ENCODE measurements at regions not wholly inside any gene's neighbourhood (a gene's known extent, or its start where the extent isn't known, plus 50 kb on each side); places are given as distances from the start of the nearest gene placed in this dataset.

GRCh38 chr6:92608751-92609150, 810.6 kb downstream of the EPHA7 start:
- no peaks in the 10 kb centered on the region for H3K79me2 ChIP-seq (ENCODE audit: low read length)
- H3K27ac ChIP-seq (ENCODE audit: low read length): no peak overlapping the region
- no peaks in the 10 kb centered on the region for H3K27me3 ChIP-seq (ENCODE audit: low read depth, low read length)
- no peak for TF ChIP-seq EZH2phosphoT487 (IDR thresholded peaks at IDR 0.05; ENCODE audit: low read depth)
- TF ChIP-seq, protein P1, sequence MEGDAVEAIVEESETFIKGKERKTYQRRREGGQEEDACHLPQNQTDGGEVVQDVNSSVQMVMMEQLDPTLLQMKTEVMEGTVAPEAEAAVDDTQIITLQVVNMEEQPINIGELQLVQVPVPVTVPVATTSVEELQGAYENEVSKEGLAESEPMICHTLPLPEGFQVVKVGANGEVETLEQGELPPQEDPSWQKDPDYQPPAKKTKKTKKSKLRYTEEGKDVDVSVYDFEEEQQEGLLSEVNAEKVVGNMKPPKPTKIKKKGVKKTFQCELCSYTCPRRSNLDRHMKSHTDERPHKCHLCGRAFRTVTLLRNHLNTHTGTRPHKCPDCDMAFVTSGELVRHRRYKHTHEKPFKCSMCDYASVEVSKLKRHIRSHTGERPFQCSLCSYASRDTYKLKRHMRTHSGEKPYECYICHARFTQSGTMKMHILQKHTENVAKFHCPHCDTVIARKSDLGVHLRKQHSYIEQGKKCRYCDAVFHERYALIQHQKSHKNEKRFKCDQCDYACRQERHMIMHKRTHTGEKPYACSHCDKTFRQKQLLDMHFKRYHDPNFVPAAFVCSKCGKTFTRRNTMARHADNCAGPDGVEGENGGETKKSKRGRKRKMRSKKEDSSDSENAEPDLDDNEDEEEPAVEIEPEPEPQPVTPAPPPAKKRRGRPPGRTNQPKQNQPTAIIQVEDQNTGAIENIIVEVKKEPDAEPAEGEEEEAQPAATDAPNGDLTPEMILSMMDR (IDR thresholded peaks at IDR 0.05; ENCODE audit: low read depth, low read length): no peak
- H3K9me3 ChIP-seq (ENCODE audit: insufficient read depth, low read length): no peaks in the 10 kb centered on the region
- H4K20me1 ChIP-seq (ENCODE audit: insufficient read depth, low read length): no peaks in the 10 kb centered on the region
- H3K4me2 ChIP-seq (ENCODE audit: low read length): no peak overlapping the region
- H3K36me3 ChIP-seq (replicated peaks; ENCODE audit: low read depth, low read length): no peaks in the 10 kb centered on the region
- no peak overlapping the region for H3K9ac ChIP-seq (ENCODE audit: low read length)
- no peak overlapping the region for H3K4me3 ChIP-seq (ENCODE audit: low read length)
- H3K4me1 ChIP-seq (ENCODE audit: low read length): no peaks in the 10 kb centered on the region
- no peak overlapping the region for H2AFZ ChIP-seq (ENCODE audit: low read depth, low read length)

DNA sequence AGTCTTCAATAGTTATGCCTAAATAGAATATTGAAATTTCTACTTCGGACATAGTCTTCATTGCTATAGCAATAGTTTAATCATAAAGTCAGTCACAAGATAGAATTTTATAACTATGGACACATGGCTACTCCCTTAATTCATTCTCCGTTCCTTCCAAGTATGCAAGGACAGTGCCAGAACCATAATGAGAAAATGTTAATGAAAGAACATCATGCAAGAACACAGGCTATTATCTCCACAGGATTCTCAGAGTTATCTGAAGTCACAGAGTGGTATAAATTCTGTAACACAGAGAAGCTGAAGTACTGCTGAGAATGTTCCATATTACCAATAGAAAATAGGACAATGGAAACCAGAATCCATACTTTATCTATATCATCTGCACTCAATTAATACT, 826.2 kb downstream of the EPHA7 start:
- H3K36me3 ChIP-seq (replicated peaks; ENCODE audit: low read depth, low read length): no peaks in the 10 kb centered on the region
- no peaks in the 10 kb centered on the region for H3K79me2 ChIP-seq (ENCODE audit: low read length)
- no peak overlapping the region for H3K4me2 ChIP-seq (ENCODE audit: low read length)
- TF ChIP-seq, protein P1 (IDR thresholded peaks at IDR 0.05; ENCODE audit: low read depth, low read length): no peak
- no peak for TF ChIP-seq EZH2phosphoT487 (IDR thresholded peaks at IDR 0.05; ENCODE audit: low read depth)
- H4K20me1 ChIP-seq (ENCODE audit: insufficient read depth, low read length): no peaks in the 10 kb centered on the region
- H3K4me1 ChIP-seq (ENCODE audit: low read length): no peaks in the 10 kb centered on the region
- H2AFZ ChIP-seq (ENCODE audit: low read depth, low read length): no peak overlapping the region
- H3K9me3 ChIP-seq (ENCODE audit: insufficient read depth, low read length): no peaks in the 10 kb centered on the region
- no peak overlapping the region for H3K9ac ChIP-seq (ENCODE audit: low read length)
- no peak overlapping the region for H3K4me3 ChIP-seq (ENCODE audit: low read length)
- no peak overlapping the region for H3K27ac ChIP-seq (ENCODE audit: low read length)
- no peaks in the 10 kb centered on the region for H3K27me3 ChIP-seq (ENCODE audit: low read depth, low read length)

- no peak overlapping the region for H3K9ac ChIP-seq (ENCODE audit: low read length)
Measured at GRCh38 chr6:92589996-92590395, 829.4 kb downstream of the EPHA7 start.

GRCh38 chr6:92588148-92588547, 831.2 kb downstream of the EPHA7 start:
- Histone ChIP-seq H4K20me1 (ENCODE audit: insufficient read depth, low read length) (no peaks in the 10 kb centered on the region), H3K9ac (ENCODE audit: low read length) (no peak overlapping the region), H3K4me3 (ENCODE audit: low read length) (no peak overlapping the region), H2AFZ (ENCODE audit: low read depth, low read length) (no peak overlapping the region), H3K27me3 (ENCODE audit: low read depth, low read length) (no peaks in the 10 kb centered on the region), H3K27ac (ENCODE audit: low read length) (no peak overlapping the region), H3K36me3 (replicated peaks; ENCODE audit: low read depth, low read length) (no peaks in the 10 kb centered on the region), H3K4me1 (ENCODE audit: low read length) (no peaks in the 10 kb centered on the region), H3K9me3 (ENCODE audit: insufficient read depth, low read length) (no peaks in the 10 kb centered on the region), H3K79me2 (ENCODE audit: low read length) (no peaks in the 10 kb centered on the region), H3K4me2 (ENCODE audit: low read length) (no peak overlapping the region)
- no peak for TF ChIP-seq EZH2phosphoT487 (IDR thresholded peaks at IDR 0.05; ENCODE audit: low read depth)

More at GRCh38 chr6:92589996-92590395, 829.4 kb downstream of the EPHA7 start:
- H3K27ac ChIP-seq (ENCODE audit: low read length): no peak overlapping the region
- no peaks in the 10 kb centered on the region for H3K27me3 ChIP-seq (ENCODE audit: low read depth, low read length)
- no peak overlapping the region for H3K4me3 ChIP-seq (ENCODE audit: low read length)
- H4K20me1 ChIP-seq (ENCODE audit: insufficient read depth, low read length): no peaks in the 10 kb centered on the region
- no peak overlapping the region for H2AFZ ChIP-seq (ENCODE audit: low read depth, low read length)
- H3K36me3 ChIP-seq (replicated peaks; ENCODE audit: low read depth, low read length): no peaks in the 10 kb centered on the region
- no peak overlapping the region for H3K4me2 ChIP-seq (ENCODE audit: low read length)
- no peaks in the 10 kb centered on the region for H3K9me3 ChIP-seq (ENCODE audit: insufficient read depth, low read length)
- no peaks in the 10 kb centered on the region for H3K79me2 ChIP-seq (ENCODE audit: low read length)
- TF ChIP-seq EZH2phosphoT487 (IDR thresholded peaks at IDR 0.05; ENCODE audit: low read depth): no peak
- TF ChIP-seq, protein P1 (IDR thresholded peaks at IDR 0.05; ENCODE audit: low read depth, low read length): no peak
- no peaks in the 10 kb centered on the region for H3K4me1 ChIP-seq (ENCODE audit: low read length)

DNA sequence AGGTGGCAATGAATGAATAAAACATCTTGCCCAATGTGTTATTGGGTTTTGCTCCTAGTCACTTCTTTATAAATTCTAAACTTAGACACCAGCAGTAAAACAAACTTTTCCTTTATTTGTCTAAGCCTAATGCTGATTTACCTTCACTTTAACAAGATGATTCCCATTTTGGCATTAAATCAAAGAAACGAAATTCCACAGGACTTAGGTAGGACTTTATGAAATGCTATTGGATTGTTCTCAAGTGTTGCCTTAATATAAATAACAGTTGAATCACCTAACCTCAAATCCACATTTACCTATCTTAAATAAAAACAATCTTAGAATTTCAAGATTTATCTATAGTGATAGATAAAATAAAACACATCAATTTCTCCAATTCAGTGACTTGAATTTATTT, 831.8 kb downstream of the EPHA7 start:
- Histone ChIP-seq H3K79me2 (ENCODE audit: low read length) (no peaks in the 10 kb centered on the region), H3K9me3 (ENCODE audit: insufficient read depth, low read length) (no peaks in the 10 kb centered on the region), H3K4me1 (ENCODE audit: low read length) (no peaks in the 10 kb centered on the region), H4K20me1 (ENCODE audit: insufficient read depth, low read length) (no peaks in the 10 kb centered on the region), H3K36me3 (replicated peaks; ENCODE audit: low read depth, low read length) (no peaks in the 10 kb centered on the region), H3K4me3 (ENCODE audit: low read length) (no peak overlapping the region), H3K9ac (ENCODE audit: low read length) (no peak overlapping the region), H2AFZ (ENCODE audit: low read depth, low read length) (no peak overlapping the region), H3K27me3 (ENCODE audit: low read depth, low read length) (no peaks in the 10 kb centered on the region), H3K27ac (ENCODE audit: low read length) (no peak overlapping the region), H3K4me2 (ENCODE audit: low read length) (no peak overlapping the region)
- TF ChIP-seq, protein P1 (IDR thresholded peaks at IDR 0.05; ENCODE audit: low read depth, low read length): no peak
- TF ChIP-seq EZH2phosphoT487 (IDR thresholded peaks at IDR 0.05; ENCODE audit: low read depth): no peak

Measured in OCI-LY3 (cell line).